PC-9 (cell line): ENCODE measurements at regions not wholly inside any gene's neighbourhood (a gene's known extent, or its start where the extent isn't known, plus 50 kb on each side); places are given as distances from the start of the nearest gene placed in this dataset.

Experiments used
- BruUV-seq: library from RNA; stranded (reverse); fragments of 400-500 nt; replicated peaks from 2 replicates; lab custom pipeline; 2021; lab: Mats Ljungman, UMichigan
- CTCF ChIA-PET: fragments of 300-600 bp; sonication (Branson Sonifier 250); formaldehyde crosslinking; loops from one replicate; lab custom pipeline; 2022; ENCODE audit warnings: antibody characterized with exemption; lab: Charles Lee
- POLR2A ChIA-PET: fragments of 300-600 bp; sonication (Branson Sonifier 250); formaldehyde crosslinking; loops from one replicate; lab custom pipeline; 2022; ENCODE audit warnings: antibody characterized with exemption; ENCODE audit not compliant: unreplicated experiment; lab: Charles Lee
- DNase-seq, 2 experiments: peaks; one replicate each; pipeline versions ENCODE4 v3.0.0 to v3.0.0-alpha.2; 2015 to 2022; ENCODE audit warnings: mixed read lengths in 1 of 2
- H2AFZ ChIP-seq: fragments of 200-600 bp; sonication (generic); 2 replicates; pipeline ENCODE4 v1.8.1; 2017; ENCODE audit warnings: antibody characterized with exemption
- H3F3A ChIP-seq: fragments of 200-600 bp; sonication (generic); 2 replicates; pipeline ENCODE4 v1.8.1; 2017; ENCODE audit warnings: antibody characterized with exemption, mild to moderate bottlenecking, low read depth; ENCODE audit not compliant: insufficient read depth
- H3K27ac ChIP-seq: fragments of 200-600 bp; sonication (generic); 2 replicates; pipeline ENCODE4 v1.6.1; 2016; ENCODE audit warnings: mixed run types
- H3K27me3 ChIP-seq: fragments of 200-600 bp; sonication (generic); 2 replicates; pipeline ENCODE4 v1.6.1; 2016; ENCODE audit warnings: low read depth, mixed run types; ENCODE audit not compliant: insufficient read depth
- H3K36me3 ChIP-seq: fragments of 200-600 bp; sonication (generic); 2 replicates; pipeline ENCODE4 v1.6.1; 2016; ENCODE audit warnings: low read depth, mixed run types
- H3K4me1 ChIP-seq: fragments of 200-600 bp; sonication (generic); replicated peaks from 2 replicates; pipeline ENCODE4 v1.6.1; 2016; ENCODE audit warnings: mixed run types; ENCODE audit not compliant: insufficient read depth
- H3K4me2 ChIP-seq: fragments of 200-600 bp; sonication (generic); 2 replicates; pipeline ENCODE4 v1.6.1; 2017; ENCODE audit warnings: mixed run types
- H3K4me3 ChIP-seq: fragments of 200-600 bp; sonication (generic); 2 replicates; pipeline ENCODE4 v1.6.1; 2016; ENCODE audit warnings: mixed run types
- H3K79me2 ChIP-seq: fragments of 200-600 bp; sonication (generic); 2 replicates; pipeline ENCODE4 v1.6.1; 2017; ENCODE audit warnings: low read depth, mixed run types
- H3K9me2 ChIP-seq: fragments of 200-600 bp; sonication (generic); 2 replicates; pipeline ENCODE4 v1.8.1; 2017; ENCODE audit warnings: mild to moderate bottlenecking; ENCODE audit not compliant: insufficient read depth
- H3K9me3 ChIP-seq: fragments of 200-600 bp; sonication (generic); 2 replicates; pipeline ENCODE4 v1.8.1; 2016; ENCODE audit warnings: low read depth; ENCODE audit not compliant: insufficient read depth
- H4K20me1 ChIP-seq: fragments of 200-600 bp; sonication (generic); 2 replicates; pipeline ENCODE4 v1.8.1; 2017; ENCODE audit not compliant: insufficient read depth
- CTCF ChIP-seq: fragments of 200-600 bp; sonication (generic); conservative IDR thresholded peaks from 2 replicates; pipeline ENCODE4 v1.6.1; 2017; ENCODE audit warnings: mixed run types, antibody characterized with exemption, mild to moderate bottlenecking, moderate library complexity
- EZH2 ChIP-seq: fragments of 200-600 bp; sonication (generic); IDR thresholded peaks from 2 replicates; pipeline ENCODE4 v1.8.0; 2017; ENCODE audit warnings: antibody characterized with exemption, low read depth
- intact Hi-C: fragments of 100-400 bp; cut with micrococcal nuclease; formaldehyde crosslinking; loops from one replicate; pipeline ENCODE4 v1.10.0; 2022; ENCODE audit not compliant: unreplicated experiment

GRCh38 chr5:125439243-125439642, 692.8 kb upstream of the ZNF608 start:
- intact Hi-C loops = no loop called here
- H3K79me2 ChIP-seq = no peaks in the 10 kb centered on the region
- peaks cover 4% of the 10 kb centered on the region; the same call in 1 of the 2 replicates for H3K9me3 ChIP-seq
- H3K4me1 ChIP-seq = no peaks in the 10 kb centered on the region
- CTCF ChIA-PET = no interaction called here
- no peak for DNase-seq
- no peaks in the 10 kb centered on the region for H3K9me2 ChIP-seq
- H2AFZ ChIP-seq = no peak overlapping the region
- no peaks in the 10 kb centered on the region for H3F3A ChIP-seq
- H3K36me3 ChIP-seq = no peaks in the 10 kb centered on the region
- H3K27me3 ChIP-seq = no peaks in the 10 kb centered on the region
- no peak overlapping the region for H3K4me2 ChIP-seq
- no TSS peak for BruUV-seq
- POLR2A ChIA-PET = no interaction called here
- H4K20me1 ChIP-seq = no peaks in the 10 kb centered on the region
- H3K4me3 ChIP-seq = no peak overlapping the region
- H3K27ac ChIP-seq = no peak overlapping the region
- TF ChIP-seq EZH2 (no peak), CTCF (no peak)

GRCh38 chr5:125440905-125441304, 694.5 kb upstream of the ZNF608 start:
- intact Hi-C loops = no loop called here
- BruUV-seq = no TSS peak
- Histone ChIP-seq H3K27me3 (no peaks in the 10 kb centered on the region), H3F3A (no peaks in the 10 kb centered on the region), H3K4me3 (no peak overlapping the region), H3K36me3 (no peaks in the 10 kb centered on the region), H2AFZ (no peak overlapping the region), H3K9me3 (peaks cover 4% of the 10 kb centered on the region; the same call in 1 of the 2 replicates), H3K4me1 (no peaks in the 10 kb centered on the region), H4K20me1 (no peaks in the 10 kb centered on the region), H3K79me2 (no peaks in the 10 kb centered on the region), H3K4me2 (no peak overlapping the region), H3K9me2 (no peaks in the 10 kb centered on the region), H3K27ac (no peak overlapping the region)
- POLR2A ChIA-PET = no interaction called here
- no peak for TF ChIP-seq EZH2
- TF ChIP-seq CTCF = no peak
- no peak for DNase-seq
- CTCF ChIA-PET = no interaction called here

GRCh38 chr5:125446986-125447385, 700.5 kb upstream of the ZNF608 start:
- no peak for TF ChIP-seq CTCF
- no peak for TF ChIP-seq EZH2
- intact Hi-C loops = no loop called here
- POLR2A ChIA-PET = no interaction called here

More at GRCh38 chr5:125446986-125447385, 700.5 kb upstream of the ZNF608 start:
- peak in 1 of 2 experiments; percentile 69 for DNase-seq
- no peaks in the 10 kb centered on the region for H3K79me2 ChIP-seq
- no peaks in the 10 kb centered on the region for H4K20me1 ChIP-seq
- H3K4me1 ChIP-seq = no peaks in the 10 kb centered on the region
- no peak overlapping the region for H3K27ac ChIP-seq
- no peak overlapping the region for H2AFZ ChIP-seq
- H3K9me2 ChIP-seq = no peaks in the 10 kb centered on the region
- no peak overlapping the region for H3K4me3 ChIP-seq
- no peaks in the 10 kb centered on the region for H3K9me3 ChIP-seq
- H3K4me2 ChIP-seq = no peak overlapping the region
- no peaks in the 10 kb centered on the region for H3K27me3 ChIP-seq
- BruUV-seq = no TSS peak
- H3F3A ChIP-seq = no peaks in the 10 kb centered on the region
- CTCF ChIA-PET = no interaction called here
- no peaks in the 10 kb centered on the region for H3K36me3 ChIP-seq
